Panc1 (cell line): ENCODE measurements at regions not wholly inside any gene's neighbourhood (a gene's known extent, or its start where the extent isn't known, plus 50 kb on each side); places are given as distances from the start of the nearest gene placed in this dataset.

Experiments
- CTCF ChIP-seq: fragments of 450-650 bp; IDR thresholded peaks from 2 replicates; pipeline ENCODE4 v1.5.1; 2017; ENCODE audit warnings: mild to moderate bottlenecking
- POLR2AphosphoS5 ChIP-seq: IDR thresholded peaks from 2 replicates; pipeline ENCODE4 v1.6.1; 2012; ENCODE audit warnings: mild to moderate bottlenecking, low read depth, low read length, moderate library complexity
- REST ChIP-seq, 2 experiments: IDR thresholded peaks; 2 replicates each; pipeline ENCODE4 v1.6.1; 2011 to 2012; ENCODE audit warnings: low read depth in 2 of 2, control low read depth in 1 of 2, low read length in 1 of 2, mild to moderate bottlenecking in 1 of 2, moderate library complexity in 1 of 2; ENCODE audit not compliant: insufficient read depth in 1 of 2

- TF ChIP-seq CTCF = no peak
- TF ChIP-seq REST (IDR thresholded peaks at IDR 0.05; ENCODE audit: insufficient read depth in 1 of 2, low read depth in 2 of 2, low read length in 1 of 2) = no peak
- TF ChIP-seq POLR2AphosphoS5 = no peak
These were observed 598.2 kb upstream of the SYT4 start for GRCh38 chr18:43875511-43875910.
